ENCODE measurements at regions not wholly inside any gene's neighbourhood (a gene's known extent, or its start where the extent isn't known, plus 50 kb on each side); places are given as distances from the start of the nearest gene placed in this dataset.

DNA sequence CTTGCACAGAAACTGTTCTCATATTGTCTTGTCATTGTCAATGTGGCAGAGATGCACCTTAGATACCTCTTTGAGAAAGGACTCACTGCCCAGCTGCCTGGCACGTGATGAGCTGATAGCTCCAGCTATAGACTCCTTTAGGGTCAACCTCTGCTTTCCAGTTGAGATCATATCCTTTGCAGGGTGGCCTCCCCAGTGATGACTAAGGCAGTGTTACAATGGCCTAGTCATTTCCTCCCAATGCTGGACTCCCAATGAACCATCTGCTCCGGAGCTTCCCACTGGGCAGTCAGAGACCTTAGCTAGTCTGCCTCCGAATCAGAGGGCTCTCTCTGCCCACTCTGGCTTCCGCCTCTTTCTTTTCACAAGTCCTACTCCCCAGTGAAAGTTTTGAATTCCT, 79.5 kb downstream of the CHRD start:
- H3K36me3 Mint-ChIP-seq (ENCODE audit: low read depth): no peaks in the 10 kb centered on the region
- H3K27ac Mint-ChIP-seq: no peak overlapping the region
- no peaks in the 10 kb centered on the region for H3K4me1 Mint-ChIP-seq
- H3K27me3 Mint-ChIP-seq (ENCODE audit: low read depth): peaks cover 15% of the 10 kb centered on the region
- H3K9me3 Mint-ChIP-seq: peaks cover 16% of the 10 kb centered on the region
- no peak for TF ChIP-seq CTCF (IDR thresholded peaks at IDR 0.05; ENCODE audit: unreplicated experiment in 3 of 3)
- no peak overlapping the region for H3K4me3 Mint-ChIP-seq

DNA sequence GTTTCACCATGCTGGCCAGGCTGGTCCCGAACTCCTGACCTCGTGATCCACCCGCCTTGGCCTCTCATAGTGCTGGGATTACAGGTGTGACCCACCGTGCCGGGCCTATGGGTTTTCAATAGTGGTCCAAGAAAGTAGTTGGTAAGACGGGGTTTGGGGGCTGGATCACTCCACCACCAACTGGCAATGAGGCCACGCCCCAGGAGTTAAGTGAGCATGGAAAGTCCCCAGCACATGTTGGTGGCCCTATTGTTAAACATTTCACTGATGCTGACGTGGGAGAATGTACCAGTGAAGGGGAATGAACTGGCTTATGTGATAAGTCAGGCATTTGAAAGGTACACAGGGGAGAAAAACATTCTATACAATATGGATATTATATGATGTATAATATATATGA, 80.4 kb downstream of the CHRD start:
- H3K36me3 Mint-ChIP-seq (ENCODE audit: low read depth): no peaks in the 10 kb centered on the region
- peaks cover 16% of the 10 kb centered on the region for H3K9me3 Mint-ChIP-seq
- peaks cover 19% of the 10 kb centered on the region for H3K27me3 Mint-ChIP-seq (ENCODE audit: low read depth)
- no peak overlapping the region for H3K4me3 Mint-ChIP-seq
- H3K4me1 Mint-ChIP-seq: peaks cover 4% of the 10 kb centered on the region
- TF ChIP-seq CTCF (IDR thresholded peaks at IDR 0.05; ENCODE audit: unreplicated experiment in 3 of 3): no peak
- no peak overlapping the region for H3K27ac Mint-ChIP-seq

DNA sequence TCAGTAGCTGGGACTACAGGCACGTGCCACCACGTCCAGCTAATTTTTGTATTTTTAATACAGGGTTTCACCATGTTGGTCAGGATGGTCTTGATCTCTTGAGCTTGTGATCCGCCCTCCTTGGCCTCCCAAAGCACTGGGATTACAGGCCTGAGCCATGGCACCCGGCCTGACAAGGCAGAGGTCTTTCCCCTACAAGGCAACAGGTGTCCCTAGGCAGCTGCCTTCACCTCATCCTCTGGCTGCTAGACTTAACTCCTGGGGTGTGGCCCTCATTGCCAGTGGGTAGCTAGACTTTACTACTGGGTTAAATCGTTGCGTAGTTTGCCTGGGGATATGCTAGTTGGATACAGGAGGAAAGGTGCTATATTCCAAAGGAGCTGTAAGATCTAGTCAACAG, 81.4 kb downstream of the CHRD start:
- H3K27me3 Mint-ChIP-seq (ENCODE audit: low read depth): peaks cover 14% of the 10 kb centered on the region
- peaks cover 16% of the 10 kb centered on the region for H3K9me3 Mint-ChIP-seq
- H3K4me3 Mint-ChIP-seq: no peak overlapping the region
- TF ChIP-seq CTCF (IDR thresholded peaks at IDR 0.05; ENCODE audit: unreplicated experiment in 3 of 3): no peak
- no peak overlapping the region for H3K27ac Mint-ChIP-seq
- peaks cover 13% of the 10 kb centered on the region for H3K4me1 Mint-ChIP-seq
- H3K36me3 Mint-ChIP-seq (ENCODE audit: low read depth): no peaks in the 10 kb centered on the region

GRCh38 chr3:184465883-184466412, 86.1 kb downstream of the CHRD start:
- no peaks in the 10 kb centered on the region for H3K36me3 Mint-ChIP-seq (ENCODE audit: low read depth)
- H3K9me3 Mint-ChIP-seq: no peaks in the 10 kb centered on the region
- no peak overlapping the region for H3K4me3 Mint-ChIP-seq
- H3K4me1 Mint-ChIP-seq: peaks cover 19% of the 10 kb centered on the region
- H3K27ac Mint-ChIP-seq: no peak overlapping the region
- H3K27me3 Mint-ChIP-seq (ENCODE audit: low read depth): peaks cover 13% of the 10 kb centered on the region
- no peak for TF ChIP-seq CTCF (IDR thresholded peaks at IDR 0.05; ENCODE audit: unreplicated experiment in 3 of 3)

GRCh38 chr3:184466413-184466960, 86.6 kb downstream of the CHRD start:
- TF ChIP-seq CTCF (IDR thresholded peaks at IDR 0.05; ENCODE audit: unreplicated experiment in 3 of 3): no peak
- H3K36me3 Mint-ChIP-seq (ENCODE audit: low read depth): no peaks in the 10 kb centered on the region
- peaks cover 13% of the 10 kb centered on the region for H3K27me3 Mint-ChIP-seq (ENCODE audit: low read depth)
- no peak overlapping the region for H3K27ac Mint-ChIP-seq
- no peaks in the 10 kb centered on the region for H3K9me3 Mint-ChIP-seq
- H3K4me3 Mint-ChIP-seq: no peak overlapping the region
- H3K4me1 Mint-ChIP-seq: peaks cover 19% of the 10 kb centered on the region

DNA sequence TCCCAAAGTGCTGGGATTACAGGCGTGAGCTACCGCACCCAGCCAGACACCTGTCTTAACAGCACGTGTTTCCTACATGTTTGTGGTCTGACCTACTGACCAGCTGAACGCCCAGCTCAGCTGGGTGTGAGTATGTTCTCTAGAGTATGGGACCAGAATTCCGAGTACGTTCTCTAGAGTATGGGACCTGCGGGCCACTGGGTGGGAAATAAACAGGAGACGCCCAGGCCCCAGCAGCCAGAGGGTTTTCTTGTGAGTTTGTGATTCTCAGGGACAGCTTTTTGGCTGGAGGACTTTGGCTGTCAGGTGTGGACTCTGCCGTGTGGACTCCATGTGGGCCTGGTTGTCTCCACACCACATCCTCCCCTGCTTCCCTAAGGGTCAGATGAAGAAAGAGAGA, 87.3 kb downstream of the CHRD start:
- TF ChIP-seq CTCF (IDR thresholded peaks at IDR 0.05; ENCODE audit: unreplicated experiment in 3 of 3): no peak
- peaks cover 13% of the 10 kb centered on the region for H3K27me3 Mint-ChIP-seq (ENCODE audit: low read depth)
- H3K36me3 Mint-ChIP-seq (ENCODE audit: low read depth): no peaks in the 10 kb centered on the region
- H3K4me1 Mint-ChIP-seq: peaks cover 19% of the 10 kb centered on the region
- H3K9me3 Mint-ChIP-seq: no peaks in the 10 kb centered on the region
- H3K27ac Mint-ChIP-seq: no peak overlapping the region
- H3K4me3 Mint-ChIP-seq: no peak overlapping the region
